GM18520 (cell line): ENCODE measurements at regions not wholly inside any gene's neighbourhood (a gene's known extent, or its start where the extent isn't known, plus 50 kb on each side); places are given as distances from the start of the nearest gene placed in this dataset.
"Not testable (repeated sequence)": the region's sequence is repeated elsewhere in the genome, so short reads cannot be mapped to it uniquely, and the experiment has no call there.

Experiments used
- ATAC-seq: cut with Tn5 transposase; IDR thresholded peaks from one replicate; pipeline ENCODE4 v1.9.1; 2021; ENCODE audit not compliant: unreplicated experiment

DNA sequence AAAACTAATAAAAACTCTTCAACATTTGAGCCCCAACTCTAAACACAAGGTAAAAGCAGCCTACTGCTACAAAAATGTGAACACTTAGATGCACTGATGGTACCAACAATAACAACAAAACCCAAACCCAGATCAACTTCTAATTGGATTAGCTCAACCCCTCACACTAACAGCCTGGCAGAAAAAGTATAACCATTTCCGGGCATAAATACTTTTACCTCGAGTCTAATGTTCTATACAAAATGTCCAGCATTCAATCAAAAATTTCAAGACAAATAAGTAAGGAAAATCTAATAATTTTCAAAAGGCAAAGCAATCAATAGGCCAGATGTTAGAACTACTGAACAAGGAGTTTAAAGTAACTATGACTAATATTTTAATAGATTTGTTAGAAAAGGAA is 303.3 kb downstream of the ARRDC4 start:
- ATAC-seq, result no peak

GRCh38 chr15:98266295-98266694 is 305.8 kb downstream of the ARRDC4 start:
- ATAC-seq, result no peak

DNA sequence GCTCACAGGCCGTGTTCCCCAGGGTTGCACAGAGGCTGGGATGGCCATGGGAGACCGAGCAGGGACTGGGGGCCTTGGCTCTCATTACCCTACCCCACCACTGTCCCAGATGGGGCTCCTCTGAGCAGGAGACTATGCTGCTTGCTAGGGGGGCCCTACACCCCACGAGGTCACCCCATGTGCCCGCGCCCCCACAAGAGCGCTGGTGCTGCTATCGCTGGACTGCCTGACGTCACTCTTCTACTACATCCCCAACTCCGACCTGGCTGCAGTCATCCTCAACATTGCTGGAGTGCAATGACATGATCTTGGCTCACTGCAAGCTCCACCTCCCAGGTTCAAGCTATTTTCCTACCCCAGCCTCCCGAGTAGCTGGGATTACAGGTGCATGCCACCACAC is 307.7 kb downstream of the ARRDC4 start:
- no peak for ATAC-seq

- no peak for ATAC-seq
Observed at GRCh38 chr15:98272625-98273024, 312.1 kb downstream of the ARRDC4 start.

DNA sequence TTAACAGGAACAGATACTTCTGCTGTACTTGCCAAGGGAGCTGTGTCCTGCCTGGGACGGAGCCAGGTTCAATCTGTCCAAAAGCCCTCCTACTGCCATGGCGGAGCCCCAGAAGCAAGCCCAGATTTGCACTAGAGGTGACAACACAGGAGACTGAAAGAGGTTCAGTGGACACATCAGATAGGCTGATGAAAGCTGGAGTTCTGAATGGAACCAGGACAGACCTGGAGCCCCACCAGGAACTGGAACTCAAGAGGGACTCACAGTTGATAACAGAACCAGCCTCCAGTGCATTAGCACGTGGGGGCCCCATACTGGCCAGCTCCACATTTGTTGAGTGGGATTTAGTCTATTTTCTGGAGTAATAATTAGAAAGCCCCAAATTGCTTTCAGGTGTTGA is 315.5 kb downstream of the ARRDC4 start:
- no peak for ATAC-seq

- ATAC-seq, result no peak
Observed at GRCh38 chr15:98277602-98278001, 317.1 kb downstream of the ARRDC4 start.

GRCh38 chr15:98280284-98280975 is 319.9 kb downstream of the ARRDC4 start:
- ATAC-seq, result no peak

- ATAC-seq, result no peak
Observed at GRCh38 chr15:98281130-98281529, 320.6 kb downstream of the ARRDC4 start.

- no peak for ATAC-seq
Observed at GRCh38 chr15:98282656-98283332, 322.3 kb downstream of the ARRDC4 start.

- no peak for ATAC-seq
Observed at GRCh38 chr15:98286200-98286599, 325.7 kb downstream of the ARRDC4 start.

DNA sequence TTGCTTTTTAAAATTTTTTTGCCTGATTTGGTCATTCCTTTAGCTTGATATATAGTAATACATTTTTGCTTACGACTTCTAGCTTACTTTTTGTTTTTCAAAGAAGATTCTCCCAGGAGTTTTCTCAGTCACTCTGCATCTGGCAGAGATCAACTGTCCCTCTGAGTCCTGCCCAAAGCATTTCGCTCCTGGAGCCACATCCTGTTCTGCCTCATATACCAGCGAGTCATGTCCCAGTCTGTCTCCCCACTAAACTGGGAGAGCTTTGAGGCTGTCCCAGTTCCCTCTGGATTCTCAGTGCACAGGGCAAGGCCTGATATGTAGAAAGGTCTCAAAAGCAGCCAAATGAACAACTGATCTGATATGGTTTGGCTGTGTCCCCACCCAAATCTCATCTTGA is 326.3 kb downstream of the ARRDC4 start:
- ATAC-seq, result no peak

- ATAC-seq, result no peak
Observed at GRCh38 chr15:98288091-98288590, 327.6 kb downstream of the ARRDC4 start.

GRCh38 chr15:98289747-98290146 is 329.2 kb downstream of the ARRDC4 start:
- ATAC-seq, result no peak

DNA sequence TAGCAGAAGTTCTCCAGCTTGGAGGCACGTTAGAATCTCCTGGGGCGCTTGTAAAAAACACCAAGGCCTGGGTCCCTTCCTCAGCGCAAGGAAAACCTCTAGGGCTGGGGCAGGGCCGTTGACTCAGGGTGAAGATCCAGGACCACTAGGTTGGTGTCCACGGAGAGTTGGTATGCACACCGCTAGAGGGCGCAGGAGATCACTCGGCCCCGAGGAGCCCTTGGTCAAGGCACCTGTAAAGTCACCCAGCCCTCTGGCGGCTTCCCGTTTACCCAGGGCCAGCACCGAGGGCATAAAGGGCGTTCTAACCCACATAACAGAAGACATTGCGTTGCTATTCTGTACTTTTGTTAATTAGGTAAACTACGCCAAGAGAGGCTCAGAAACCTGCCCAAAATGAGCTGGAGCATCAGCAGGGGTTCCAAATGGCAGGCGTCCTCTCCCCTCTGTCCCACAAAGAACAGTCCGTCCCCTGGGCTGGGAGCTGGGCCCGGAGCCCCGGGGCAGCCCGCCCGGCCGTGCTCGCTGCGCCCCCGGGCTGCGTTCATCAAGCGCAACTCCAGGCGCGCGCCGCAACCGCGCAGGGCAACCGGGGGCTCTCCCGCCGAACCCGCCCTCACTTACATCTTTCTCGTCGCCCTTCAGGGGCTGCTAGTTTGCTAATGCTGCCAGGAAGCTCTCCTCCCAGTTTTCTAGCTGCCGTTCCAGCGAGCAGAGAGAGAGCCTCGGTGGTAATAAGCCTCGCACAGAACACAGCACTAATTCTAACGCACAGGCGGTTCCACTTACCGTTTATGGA is 332.1 kb downstream of the ARRDC4 start:
- ATAC-seq, result no peak

- ATAC-seq, result no peak
Observed at GRCh38 chr15:98294126-98294525, 333.6 kb downstream of the ARRDC4 start.

DNA sequence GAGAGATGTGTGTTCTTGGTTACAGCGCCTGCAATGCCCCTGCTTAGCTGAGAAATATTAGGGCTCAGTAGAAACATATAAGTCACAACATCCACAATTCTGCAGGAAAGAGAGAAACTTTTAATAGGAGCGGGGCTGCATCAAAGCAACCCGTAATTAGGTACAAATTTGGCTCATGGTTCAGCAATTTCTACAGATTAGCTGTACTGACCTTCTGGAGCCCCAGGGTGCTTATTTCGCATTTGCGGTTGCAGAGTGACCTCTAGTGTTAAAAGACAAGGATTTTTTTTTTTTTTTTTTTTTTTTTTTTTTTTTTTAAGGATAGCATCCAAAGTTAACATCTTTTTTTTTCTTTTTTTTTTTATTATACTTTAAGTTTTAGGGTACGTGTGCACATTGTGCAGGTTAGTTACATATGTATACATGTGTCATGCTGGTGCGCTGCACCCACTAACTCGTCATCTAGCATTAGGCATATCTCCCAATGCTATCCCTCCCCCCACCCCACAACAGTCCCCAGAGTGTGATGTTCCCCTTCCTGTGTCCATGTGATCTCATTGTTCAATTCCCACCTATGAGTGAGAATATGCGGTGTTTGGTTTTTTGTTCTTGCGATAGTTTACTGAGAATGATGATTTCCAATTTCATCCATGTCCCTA is 334.7 kb downstream of the ARRDC4 start:
- not testable (repeated sequence) for ATAC-seq

DNA sequence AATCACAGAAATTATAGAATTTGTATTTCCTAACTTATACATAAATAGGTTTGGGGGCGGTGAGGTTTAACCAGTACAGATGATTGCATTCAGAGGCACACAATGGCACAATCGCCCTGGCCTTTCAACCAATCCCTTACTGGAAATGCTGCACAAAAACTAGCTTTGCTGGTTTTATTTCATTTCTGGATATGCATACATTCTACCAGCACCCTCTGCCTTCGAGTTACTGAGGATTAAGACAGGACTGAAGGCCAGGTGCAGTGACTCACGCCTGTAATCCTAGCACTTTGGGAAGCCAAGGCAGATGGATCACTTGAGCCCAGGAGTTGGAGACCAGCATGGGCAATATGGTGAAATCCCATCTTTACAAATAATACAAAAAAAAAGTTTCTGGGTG is 336.1 kb downstream of the ARRDC4 start:
- ATAC-seq, result no peak

DNA sequence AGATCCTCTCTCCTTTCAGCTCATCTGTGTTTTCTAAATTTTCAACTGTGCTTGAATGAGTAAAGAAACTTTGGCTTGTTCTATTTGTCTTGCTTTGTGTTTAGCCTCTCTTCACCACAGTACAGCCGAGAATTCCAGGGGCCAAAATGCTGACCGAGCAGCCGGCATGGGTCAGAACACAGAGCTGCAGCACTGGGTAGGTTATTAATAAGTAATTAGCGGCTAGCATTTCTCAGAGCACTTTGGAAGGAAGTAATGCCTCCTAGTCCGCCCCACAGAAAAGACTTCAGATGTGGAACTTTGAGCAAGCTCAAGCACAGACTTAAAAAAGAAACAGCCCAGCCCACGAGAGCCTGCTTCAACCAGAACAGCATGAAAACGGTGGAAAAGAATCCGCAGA is 343.9 kb downstream of the ARRDC4 start:
- ATAC-seq, result no peak

GRCh38 chr15:98308117-98308516 is 340.2 kb upstream of the IGF1R start:
- no peak for ATAC-seq

DNA sequence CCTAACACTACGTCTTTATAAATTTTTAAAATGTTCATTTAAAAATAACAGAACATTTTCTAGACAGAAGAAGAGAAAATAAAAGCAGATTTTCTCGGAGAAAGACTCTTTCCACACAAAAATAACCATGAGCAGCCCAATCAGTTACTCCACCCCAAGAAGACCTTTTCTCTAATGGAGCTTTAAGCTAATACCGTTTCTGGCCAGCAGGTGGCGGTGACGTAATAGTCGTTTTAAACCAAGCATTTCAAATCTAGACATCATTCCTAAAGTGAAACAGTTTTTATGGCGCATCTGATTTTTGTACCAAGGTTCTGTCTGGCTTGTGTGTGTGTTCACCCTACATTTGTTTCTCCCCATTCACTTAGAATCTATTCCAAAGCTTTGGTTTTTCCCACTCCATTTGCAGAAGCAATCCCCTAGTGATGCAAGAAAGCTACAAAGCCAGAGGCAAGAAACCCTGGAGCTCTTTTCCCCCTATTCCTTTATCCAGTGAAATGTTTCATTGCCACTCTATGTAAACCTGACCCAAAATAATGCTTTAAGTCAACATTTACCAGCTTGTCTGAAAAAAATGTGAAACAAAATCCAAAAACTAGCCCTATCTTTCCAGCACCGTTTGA is 336.7 kb upstream of the IGF1R start:
- ATAC-seq, result no peak

DNA sequence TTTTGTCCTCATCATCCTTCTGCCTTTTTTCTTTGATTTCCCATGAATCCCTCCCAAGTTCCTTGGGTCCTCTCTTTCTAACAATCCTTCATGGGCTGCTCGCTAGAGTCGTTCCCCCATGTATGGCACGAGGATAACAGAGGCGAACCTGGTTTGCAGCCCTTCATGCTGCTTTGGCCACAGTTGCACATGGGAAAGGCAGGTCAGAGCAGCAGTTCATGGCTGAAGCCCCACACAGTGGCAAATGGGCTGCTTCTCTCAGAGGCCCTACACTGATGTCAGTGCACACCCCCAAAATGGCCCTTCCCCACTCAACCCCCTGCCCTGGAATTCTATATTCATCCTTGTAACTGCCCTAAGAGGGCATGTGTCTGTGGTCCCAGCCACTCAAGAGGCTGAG is 335.4 kb upstream of the IGF1R start:
- ATAC-seq, result no peak
